Muscle layer of duodenum (tissue), 2 donors: ENCODE measurements at regions not wholly inside any gene's neighbourhood (a gene's known extent, or its start where the extent isn't known, plus 50 kb on each side); places are given as distances from the start of the nearest gene placed in this dataset.

Source experiments
- H3K27ac ChIP-seq: one replicate; pipeline ENCODE4 v1.7.0; 2013; ENCODE audit warnings: mild to moderate bottlenecking, low read length
- H3K27me3 ChIP-seq: one replicate; pipeline ENCODE4 v1.7.0; 2013; ENCODE audit warnings: low read depth, mild to moderate bottlenecking, control low read depth, low read length
- H3K36me3 ChIP-seq, 2 donors: one replicate each; pipeline ENCODE4 v1.7.0; 2013; ENCODE audit warnings: low read length in 2 of 2, control low read depth in 1 of 2, mild to moderate bottlenecking in 1 of 2; ENCODE audit not compliant: insufficient read depth in 2 of 2, control insufficient read depth in 1 of 2
- H3K4me1 ChIP-seq, 2 donors: one replicate each; pipeline ENCODE4 v1.7.0; 2013; ENCODE audit warnings: low read length in 2 of 2, mild to moderate bottlenecking in 2 of 2, control low read depth in 1 of 2, moderate library complexity in 1 of 2; ENCODE audit not compliant: insufficient read depth in 2 of 2, control insufficient read depth in 1 of 2
- H3K4me3 ChIP-seq, 2 donors: one replicate each; pipeline ENCODE4 v1.7.0; 2013; ENCODE audit warnings: low read length in 2 of 2, low read depth in 1 of 2, mild to moderate bottlenecking in 1 of 2
- H3K9me3 ChIP-seq, 2 donors: one replicate each; pipeline ENCODE4 v1.7.0; 2013; ENCODE audit warnings: low read length in 2 of 2, control low read depth in 1 of 2, mild to moderate bottlenecking in 1 of 2; ENCODE audit not compliant: control insufficient read depth in 1 of 2
- donor health status: healthy.

- Histone ChIP-seq H3K4me3 (no peak overlapping the region), H3K9me3 (no peaks in the 10 kb centered on the region), H3K4me1 (no peaks in the 10 kb centered on the region), H3K27ac (peak overlapping the region; percentile 5), H3K27me3 (no peaks in the 10 kb centered on the region), H3K36me3 (no peaks in the 10 kb centered on the region)
Observed at GRCh38 chr6:85396159-85396808, 53.6 kb upstream of the NT5E start.

- H3K27me3 ChIP-seq = no peaks in the 10 kb centered on the region
- no peaks in the 10 kb centered on the region for H3K4me1 ChIP-seq
- no peak overlapping the region for H3K4me3 ChIP-seq
- peak overlapping the region; percentile 5 for H3K27ac ChIP-seq
- no peaks in the 10 kb centered on the region for H3K9me3 ChIP-seq
- no peaks in the 10 kb centered on the region for H3K36me3 ChIP-seq
Observed at GRCh38 chr6:85395746-85396145, 54.1 kb upstream of the NT5E start.

- Histone ChIP-seq H3K27ac (no peak overlapping the region), H3K27me3 (no peaks in the 10 kb centered on the region)
Observed at GRCh38 chr6:85394853-85395538, 54.9 kb upstream of the NT5E start.

GRCh38 chr6:85394199-85394598 lies 55.7 kb upstream of the NT5E start:
- H3K27ac ChIP-seq = no peak overlapping the region
- no peaks in the 10 kb centered on the region for H3K4me1 ChIP-seq
- H3K27me3 ChIP-seq = no peaks in the 10 kb centered on the region
- H3K9me3 ChIP-seq = no peaks in the 10 kb centered on the region
- no peaks in the 10 kb centered on the region for H3K36me3 ChIP-seq
- H3K4me3 ChIP-seq = no peak overlapping the region

More at GRCh38 chr6:85394853-85395538, 54.9 kb upstream of the NT5E start:
- H3K9me3 ChIP-seq = no peaks in the 10 kb centered on the region
- H3K4me1 ChIP-seq = no peaks in the 10 kb centered on the region
- no peaks in the 10 kb centered on the region for H3K36me3 ChIP-seq
- no peak overlapping the region for H3K4me3 ChIP-seq

- Histone ChIP-seq H3K27me3 (no peaks in the 10 kb centered on the region), H3K9me3 (no peaks in the 10 kb centered on the region), H3K27ac (no peak overlapping the region), H3K4me3 (no peak overlapping the region), H3K4me1 (no peaks in the 10 kb centered on the region), H3K36me3 (no peaks in the 10 kb centered on the region)
Observed at GRCh38 chr6:85392379-85392778, 57.5 kb upstream of the NT5E start.

- no peaks in the 10 kb centered on the region for H3K36me3 ChIP-seq
- H3K27ac ChIP-seq = no peak overlapping the region
- no peaks in the 10 kb centered on the region for H3K4me1 ChIP-seq
- no peak overlapping the region for H3K4me3 ChIP-seq
- H3K9me3 ChIP-seq = no peaks in the 10 kb centered on the region
- H3K27me3 ChIP-seq = no peaks in the 10 kb centered on the region
Observed at GRCh38 chr6:85390775-85391174, 59.1 kb upstream of the NT5E start.

GRCh38 chr6:85390105-85390728 lies 59.7 kb upstream of the NT5E start:
- Histone ChIP-seq H3K4me3 (no peak overlapping the region), H3K36me3 (no peaks in the 10 kb centered on the region), H3K27ac (no peak overlapping the region), H3K4me1 (no peaks in the 10 kb centered on the region), H3K9me3 (no peaks in the 10 kb centered on the region), H3K27me3 (no peaks in the 10 kb centered on the region)

- Histone ChIP-seq H3K4me3 (no peak overlapping the region), H3K27me3 (no peaks in the 10 kb centered on the region), H3K4me1 (no peaks in the 10 kb centered on the region), H3K36me3 (no peaks in the 10 kb centered on the region), H3K27ac (no peak overlapping the region), H3K9me3 (no peaks in the 10 kb centered on the region)
Observed at GRCh38 chr6:85389151-85389797, 60.6 kb upstream of the NT5E start.

- Histone ChIP-seq H3K4me3 (no peak overlapping the region), H3K27ac (no peak overlapping the region), H3K9me3 (no peaks in the 10 kb centered on the region), H3K27me3 (no peaks in the 10 kb centered on the region), H3K36me3 (no peaks in the 10 kb centered on the region), H3K4me1 (no peaks in the 10 kb centered on the region)
Observed at GRCh38 chr6:85388531-85388930, 61.4 kb upstream of the NT5E start.

GRCh38 chr6:85385636-85386315 lies 64.1 kb upstream of the NT5E start:
- H3K27ac ChIP-seq = no peak overlapping the region
- H3K36me3 ChIP-seq = no peaks in the 10 kb centered on the region
- no peak overlapping the region for H3K4me3 ChIP-seq

GRCh38 chr6:85383042-85383441 lies 66.8 kb upstream of the NT5E start:
- no peaks in the 10 kb centered on the region for H3K9me3 ChIP-seq
- no peaks in the 10 kb centered on the region for H3K4me1 ChIP-seq
- no peaks in the 10 kb centered on the region for H3K27me3 ChIP-seq
- no peaks in the 10 kb centered on the region for H3K36me3 ChIP-seq
- no peak overlapping the region for H3K4me3 ChIP-seq
- no peak overlapping the region for H3K27ac ChIP-seq

More at GRCh38 chr6:85385636-85386315, 64.1 kb upstream of the NT5E start:
- no peaks in the 10 kb centered on the region for H3K4me1 ChIP-seq
- H3K9me3 ChIP-seq = no peaks in the 10 kb centered on the region
- no peaks in the 10 kb centered on the region for H3K27me3 ChIP-seq
